Endothelial cell of umbilical vein (primary cell): ENCODE measurements at regions not wholly inside any gene's neighbourhood (a gene's known extent, or its start where the extent isn't known, plus 50 kb on each side); places are given as distances from the start of the nearest gene placed in this dataset.

Experiments
- TF ChIP-seq, protein P1 (sequence below), 2 donors: IDR thresholded peaks; 1 replicate in 1 of 2; 2 replicates in 1 of 2; pipeline ENCODE4 v1.5.1; 2011; ENCODE audit warnings: low read length in 2 of 2, mild to moderate bottlenecking in 2 of 2, moderate library complexity in 2 of 2, control low read depth in 1 of 2, inconsistent platforms in 1 of 2, low read depth in 1 of 2; ENCODE audit not compliant: insufficient read depth in 1 of 2; ENCODE audit errors: extremely low read depth in 1 of 2
- TF ChIP-seq, protein P2 (sequence below): IDR thresholded peaks from 2 replicates; pipeline ENCODE4 v1.6.1; 2011; ENCODE audit not compliant: insufficient read depth, insufficient read length

DNA sequence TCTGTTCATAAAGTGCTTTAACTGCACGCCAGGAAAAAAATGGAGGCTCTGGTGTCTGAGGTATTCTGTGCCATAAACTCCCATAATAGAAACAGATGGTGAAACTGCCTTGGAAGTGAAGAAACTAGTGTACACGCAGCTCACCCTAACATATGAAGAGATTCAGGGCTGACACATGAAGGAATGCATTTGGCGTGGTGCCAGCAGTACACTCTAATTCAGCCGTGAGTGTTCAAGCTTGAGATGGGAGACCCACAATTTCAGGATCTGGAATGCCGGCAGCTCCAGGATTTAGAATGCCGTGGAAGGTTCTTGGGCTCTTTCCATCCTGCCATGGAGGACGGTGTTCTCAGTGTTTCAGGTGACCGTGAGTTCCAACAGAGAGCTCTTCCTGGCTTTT is 478.4 kb downstream of the TSHZ3 start:
- TF ChIP-seq, protein P1, sequence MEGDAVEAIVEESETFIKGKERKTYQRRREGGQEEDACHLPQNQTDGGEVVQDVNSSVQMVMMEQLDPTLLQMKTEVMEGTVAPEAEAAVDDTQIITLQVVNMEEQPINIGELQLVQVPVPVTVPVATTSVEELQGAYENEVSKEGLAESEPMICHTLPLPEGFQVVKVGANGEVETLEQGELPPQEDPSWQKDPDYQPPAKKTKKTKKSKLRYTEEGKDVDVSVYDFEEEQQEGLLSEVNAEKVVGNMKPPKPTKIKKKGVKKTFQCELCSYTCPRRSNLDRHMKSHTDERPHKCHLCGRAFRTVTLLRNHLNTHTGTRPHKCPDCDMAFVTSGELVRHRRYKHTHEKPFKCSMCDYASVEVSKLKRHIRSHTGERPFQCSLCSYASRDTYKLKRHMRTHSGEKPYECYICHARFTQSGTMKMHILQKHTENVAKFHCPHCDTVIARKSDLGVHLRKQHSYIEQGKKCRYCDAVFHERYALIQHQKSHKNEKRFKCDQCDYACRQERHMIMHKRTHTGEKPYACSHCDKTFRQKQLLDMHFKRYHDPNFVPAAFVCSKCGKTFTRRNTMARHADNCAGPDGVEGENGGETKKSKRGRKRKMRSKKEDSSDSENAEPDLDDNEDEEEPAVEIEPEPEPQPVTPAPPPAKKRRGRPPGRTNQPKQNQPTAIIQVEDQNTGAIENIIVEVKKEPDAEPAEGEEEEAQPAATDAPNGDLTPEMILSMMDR (IDR thresholded peaks at IDR 0.05; ENCODE audit: extremely low read depth in 1 of 2, insufficient read depth in 1 of 2, low read depth in 1 of 2, low read length in 2 of 2): no peak
- TF ChIP-seq, protein P2, sequence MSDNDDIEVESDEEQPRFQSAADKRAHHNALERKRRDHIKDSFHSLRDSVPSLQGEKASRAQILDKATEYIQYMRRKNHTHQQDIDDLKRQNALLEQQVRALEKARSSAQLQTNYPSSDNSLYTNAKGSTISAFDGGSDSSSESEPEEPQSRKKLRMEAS: no peak
